Ishikawa (cell line): ENCODE measurements at regions not wholly inside any gene's neighbourhood (a gene's known extent, or its start where the extent isn't known, plus 50 kb on each side); places are given as distances from the start of the nearest gene placed in this dataset.

ENCODE experiments used
- CEBPB ChIP-seq: IDR thresholded peaks from 2 replicates; pipeline ENCODE4 v1.6.1; 2012
- CREB1 ChIP-seq: IDR thresholded peaks from 2 replicates; pipeline ENCODE4 v1.6.1; 2012; ENCODE audit warnings: low read depth
- EGR1 ChIP-seq: IDR thresholded peaks from 2 replicates; pipeline ENCODE4 v1.6.1; 2012
- EP300 ChIP-seq: IDR thresholded peaks from 2 replicates; pipeline ENCODE4 v1.6.1; 2012; ENCODE audit warnings: borderline replicate concordance
- FOXM1 ChIP-seq: IDR thresholded peaks from 2 replicates; pipeline ENCODE4 v1.6.1; 2012; ENCODE audit warnings: low read depth, borderline replicate concordance
- MAX ChIP-seq: IDR thresholded peaks from 2 replicates; pipeline ENCODE4 v1.6.1; 2012
- NFIC ChIP-seq: IDR thresholded peaks from 2 replicates; pipeline ENCODE4 v1.6.1; 2012
- RAD21 ChIP-seq: IDR thresholded peaks from 2 replicates; pipeline ENCODE4 v1.6.1; 2012; ENCODE audit warnings: low read depth
- REST ChIP-seq: IDR thresholded peaks from 2 replicates; pipeline ENCODE4 v1.6.1; 2012; ENCODE audit warnings: low read depth, mild to moderate bottlenecking
- TAF1 ChIP-seq: IDR thresholded peaks from 2 replicates; pipeline ENCODE4 v1.6.1; 2012; ENCODE audit warnings: low read depth, mild to moderate bottlenecking
- TCF12 ChIP-seq: IDR thresholded peaks from 2 replicates; pipeline ENCODE4 v1.6.1; 2012; ENCODE audit warnings: low read depth
- TEAD4 ChIP-seq: IDR thresholded peaks from 2 replicates; pipeline ENCODE4 v1.6.1; 2012
- USF1 ChIP-seq: IDR thresholded peaks from 2 replicates; pipeline ENCODE4 v1.6.1; 2012
- YY1 ChIP-seq: IDR thresholded peaks from 2 replicates; pipeline ENCODE4 v1.6.1; 2012; ENCODE audit warnings: low read depth
- ZBTB7A ChIP-seq: IDR thresholded peaks from 2 replicates; pipeline ENCODE4 v1.6.1; 2012; ENCODE audit warnings: low read depth

GRCh38 chr20:6240059-6240458 is 117.2 kb upstream of the FERMT1 start:
- TF ChIP-seq NFIC (no peak), CREB1 (no peak), TAF1 (no peak), REST (no peak), RAD21 (no peak), ZBTB7A (no peak), TCF12 (no peak), USF1 (no peak)

- no peak for TF ChIP-seq EP300
These were observed 115.6 kb upstream of the FERMT1 start for GRCh38 chr20:6238421-6238820.

GRCh38 chr20:6235510-6235909 is 112.7 kb upstream of the FERMT1 start:
- TF ChIP-seq USF1 (no peak), CEBPB (no peak), EGR1 (no peak), MAX (no peak), ZBTB7A (no peak), CREB1 (no peak), NFIC (no peak), REST (no peak), TCF12 (no peak), TAF1 (no peak), RAD21 (no peak), TEAD4 (no peak), EP300 (no peak)

GRCh38 chr20:6232436-6232835 is 109.6 kb upstream of the FERMT1 start:
- TF ChIP-seq TEAD4 (no peak), CEBPB (no peak), TAF1 (no peak), ZBTB7A (no peak), YY1 (no peak), EP300 (no peak), TCF12 (no peak), RAD21 (no peak), USF1 (no peak), EGR1 (no peak), REST (no peak), NFIC (no peak), MAX (no peak)

GRCh38 chr20:6231556-6231955 is 108.7 kb upstream of the FERMT1 start:
- no peak for TF ChIP-seq FOXM1
- no peak for TF ChIP-seq TCF12
- TF ChIP-seq RAD21: no peak
- no peak for TF ChIP-seq EGR1
- no peak for TF ChIP-seq CREB1
- no peak for TF ChIP-seq TEAD4
- TF ChIP-seq CEBPB: no peak
- no peak for TF ChIP-seq NFIC
